A673 (cell line): ENCODE measurements at regions not wholly inside any gene's neighbourhood (a gene's known extent, or its start where the extent isn't known, plus 50 kb on each side); places are given as distances from the start of the nearest gene placed in this dataset.

Source experiments
- BruUV-seq: library from RNA; stranded (reverse); fragments of 400-500 nt; replicated peaks from 2 replicates; lab custom pipeline; 2021; lab: Mats Ljungman, UMichigan
- CTCF ChIA-PET: fragments of 300-600 bp; sonication (Branson Sonifier 250); formaldehyde crosslinking; loops from one replicate; lab custom pipeline; 2022; ENCODE audit warnings: antibody characterized with exemption; lab: Charles Lee
- POLR2A ChIA-PET: fragments of 300-600 bp; sonication (Branson Sonifier 250); formaldehyde crosslinking; loops from one replicate; lab custom pipeline; 2022; ENCODE audit warnings: antibody characterized with exemption; ENCODE audit not compliant: low non-redundant PET; lab: Charles Lee
- DNase-seq: peaks from one replicate; pipeline ENCODE4 v3.0.0-alpha.2; 2015; ENCODE audit warnings: low spot score
- H3K27ac ChIP-seq: fragments of 200-600 bp; sonication (generic); 2 replicates; pipeline ENCODE4 v1.5.1; 2016; ENCODE audit warnings: mixed run types, low read depth, mild to moderate bottlenecking, mixed read lengths, antibody characterized with exemption, low read length; ENCODE audit not compliant: poor library complexity, severe bottlenecking
- H3K27me3 ChIP-seq: fragments of 200-600 bp; sonication (generic); replicated peaks from 2 replicates; pipeline ENCODE4 v1.6.1; 2017; ENCODE audit warnings: mixed run types, low read depth, mild to moderate bottlenecking, mixed read lengths, antibody characterized with exemption, low read length; ENCODE audit not compliant: insufficient read depth, poor library complexity
- H3K36me3 ChIP-seq: fragments of 200-600 bp; sonication (generic); 2 replicates; pipeline ENCODE4 v1.6.1; 2016; ENCODE audit warnings: mixed run types, mild to moderate bottlenecking, mixed read lengths, antibody characterized with exemption, low read length; ENCODE audit not compliant: insufficient read depth, poor library complexity, severe bottlenecking
- H3K4me1 ChIP-seq: fragments of 200-600 bp; sonication (generic); 2 replicates; pipeline ENCODE4 v1.6.1; 2017; ENCODE audit warnings: mixed run types, mild to moderate bottlenecking, mixed read lengths, antibody characterized with exemption, low read length; ENCODE audit not compliant: insufficient read depth, poor library complexity, severe bottlenecking
- H3K4me3 ChIP-seq: fragments of 200-600 bp; sonication (generic); 2 replicates; pipeline ENCODE4 v1.5.1; 2016; ENCODE audit warnings: low read depth, mixed run types, mild to moderate bottlenecking, mixed read lengths, low read length; ENCODE audit not compliant: poor library complexity, severe bottlenecking
- H3K9me3 ChIP-seq: fragments of 200-600 bp; sonication (generic); 2 replicates; pipeline ENCODE4 v1.6.1; 2016; ENCODE audit warnings: mixed run types, low read depth, mild to moderate bottlenecking, mixed read lengths, antibody characterized with exemption, low read length; ENCODE audit not compliant: poor library complexity, severe bottlenecking
- CTCF ChIP-seq: fragments of 300-800, 200-600 bp; sonication (generic); conservative IDR thresholded peaks from 2 replicates; pipeline ENCODE4 v1.5.1; 2017; ENCODE audit warnings: low read depth, mild to moderate bottlenecking, antibody characterized with exemption, low read length, moderate library complexity, mixed read lengths
- EZH2 ChIP-seq: fragments of 200-600 bp; sonication (generic); IDR thresholded peaks from 2 replicates; pipeline ENCODE4 v1.6.1; 2017; ENCODE audit warnings: borderline replicate concordance, low read depth, mild to moderate bottlenecking, mixed read lengths, antibody characterized with exemption, low read length; ENCODE audit not compliant: poor library complexity, severe bottlenecking
- intact Hi-C: fragments of 100-400 bp; cut with micrococcal nuclease; formaldehyde crosslinking; loops from one replicate; pipeline ENCODE4 v1.10.0; 2022; ENCODE audit not compliant: unreplicated experiment

- no peaks in the 10 kb centered on the region for H3K9me3 ChIP-seq
- ChIA-PET POLR2A (no interaction called here), CTCF (no interaction called here)
- no peak overlapping the region for H3K27ac ChIP-seq
- H3K27me3 ChIP-seq, result no peaks in the 10 kb centered on the region
- intact Hi-C loops, result no loop called here
- no peaks in the 10 kb centered on the region for H3K36me3 ChIP-seq
- no peak for TF ChIP-seq CTCF
- no peak for TF ChIP-seq EZH2
- no TSS peak for BruUV-seq
- H3K4me3 ChIP-seq, result no peak overlapping the region
- H3K4me1 ChIP-seq, result peaks cover 8% of the 10 kb centered on the region
- no peak for DNase-seq
Measured at GRCh38 chr10:89079961-89080360, 89.4 kb downstream of the FAS start.

GRCh38 chr10:89078724-89079672 is 88.4 kb downstream of the FAS start:
- no peak overlapping the region for H3K4me3 ChIP-seq
- BruUV-seq, result no TSS peak
- H3K4me1 ChIP-seq, result peaks cover 8% of the 10 kb centered on the region
- POLR2A ChIA-PET, result no interaction called here
- H3K27me3 ChIP-seq, result no peaks in the 10 kb centered on the region
- DNase-seq, result no peak
- intact Hi-C loops, result no loop called here
- TF ChIP-seq CTCF (no peak), EZH2 (no peak)
- CTCF ChIA-PET, result no interaction called here
- no peaks in the 10 kb centered on the region for H3K36me3 ChIP-seq
- H3K9me3 ChIP-seq, result no peaks in the 10 kb centered on the region
- H3K27ac ChIP-seq, result no peak overlapping the region

- Histone ChIP-seq H3K36me3 (no peaks in the 10 kb centered on the region), H3K27me3 (no peaks in the 10 kb centered on the region), H3K9me3 (no peaks in the 10 kb centered on the region), H3K27ac (no peak overlapping the region), H3K4me1 (peaks cover 8% of the 10 kb centered on the region), H3K4me3 (no peak overlapping the region)
- intact Hi-C loops, result no loop called here
- BruUV-seq, result no TSS peak
- ChIA-PET POLR2A (no interaction called here), CTCF (no interaction called here)
- no peak for DNase-seq
- TF ChIP-seq CTCF, result no peak
- no peak for TF ChIP-seq EZH2
Measured at GRCh38 chr10:89076120-89076519, 85.5 kb downstream of the FAS start.
